ENCODE measurements at regions not wholly inside any gene's neighbourhood (a gene's known extent, or its start where the extent isn't known, plus 50 kb on each side); places are given as distances from the start of the nearest gene placed in this dataset.

- no peak overlapping the region for H3K4me3 Mint-ChIP-seq
- ATAC-seq (ENCODE audit: low read depth in 2 of 2): no peak
- no peaks in the 10 kb centered on the region for H3K36me3 ChIP-seq (ENCODE audit: control insufficient read depth, insufficient read depth, low read length)
- H3K9me3 Mint-ChIP-seq: peaks cover 0 to 9% (median 4%) of the 10 kb centered on the region in 7 donors
- no peaks in the 10 kb centered on the region for H3K27me3 Mint-ChIP-seq
- no peaks in the 10 kb centered on the region for H3K36me3 Mint-ChIP-seq
- H3K27me3 ChIP-seq (ENCODE audit: control insufficient read depth, insufficient read depth, low read length): peaks cover 5% of the 10 kb centered on the region
- H3K4me1 ChIP-seq (ENCODE audit: control insufficient read depth, insufficient read depth, low read length, poor library complexity, severe bottlenecking): no peaks in the 10 kb centered on the region
- no peak overlapping the region for H3K4me3 ChIP-seq (ENCODE audit: low read depth, low read length)
- H3K27ac Mint-ChIP-seq: no peak overlapping the region
- H3K4me1 Mint-ChIP-seq: no peaks in the 10 kb centered on the region
- no peak for DNase-seq
- no peaks in the 10 kb centered on the region for H3K9me3 ChIP-seq (ENCODE audit: control insufficient read depth in 2 of 2, low read length in 2 of 2)
- H3K27ac ChIP-seq (ENCODE audit: insufficient read depth, low read length, poor library complexity, severe bottlenecking): no peak overlapping the region
Observed at GRCh38 chr12:58148405-58148804, 207.0 kb downstream of the ATP23 start.

GRCh38 chr12:58148976-58149375 is 207.6 kb downstream of the ATP23 start:
- Mint-ChIP-seq H3K27me3 (no peaks in the 10 kb centered on the region), H3K4me1 (no peaks in the 10 kb centered on the region)
- no peak for ATAC-seq (ENCODE audit: low read depth in 2 of 2)

GRCh38 chr12:58154359-58154758 is 213.0 kb downstream of the ATP23 start:
- H3K4me3 ChIP-seq (ENCODE audit: low read depth, low read length): no peak overlapping the region
- ATAC-seq (ENCODE audit: low read depth in 2 of 2) (no peak), DNase-seq (no peak)
- peaks cover 3% of the 10 kb centered on the region for H3K27me3 ChIP-seq (ENCODE audit: control insufficient read depth, insufficient read depth, low read length)
- no peaks in the 10 kb centered on the region for H3K9me3 ChIP-seq (ENCODE audit: control insufficient read depth in 2 of 2, low read length in 2 of 2)
- H3K4me1 Mint-ChIP-seq: no peaks in the 10 kb centered on the region
- H3K27ac Mint-ChIP-seq: no peak overlapping the region
- no peaks in the 10 kb centered on the region for H3K4me1 ChIP-seq (ENCODE audit: control insufficient read depth, insufficient read depth, low read length, poor library complexity, severe bottlenecking)
- peaks cover 0 to 5% (median 0%) of the 10 kb centered on the region in 7 donors for H3K9me3 Mint-ChIP-seq
- H3K36me3 Mint-ChIP-seq: no peaks in the 10 kb centered on the region
- H3K36me3 ChIP-seq (ENCODE audit: control insufficient read depth, insufficient read depth, low read length): no peaks in the 10 kb centered on the region
- peaks cover 4% of the 10 kb centered on the region for H3K27me3 Mint-ChIP-seq
- no peak overlapping the region for H3K4me3 Mint-ChIP-seq
- no peak overlapping the region for H3K27ac ChIP-seq (ENCODE audit: insufficient read depth, low read length, poor library complexity, severe bottlenecking)

More at GRCh38 chr12:58148976-58149375, 207.6 kb downstream of the ATP23 start:
- Mint-ChIP-seq H3K36me3 (no peaks in the 10 kb centered on the region), H3K9me3 (peaks cover 0 to 9% (median 4%) of the 10 kb centered on the region in 7 donors), H3K4me3 (no peak overlapping the region), H3K27ac (no peak overlapping the region)
- H3K9me3 ChIP-seq (ENCODE audit: control insufficient read depth in 2 of 2, low read length in 2 of 2): no peaks in the 10 kb centered on the region
- peaks cover 3% of the 10 kb centered on the region for H3K27me3 ChIP-seq (ENCODE audit: control insufficient read depth, insufficient read depth, low read length)
- DNase-seq: no peak
- H3K4me1 ChIP-seq (ENCODE audit: control insufficient read depth, insufficient read depth, low read length, poor library complexity, severe bottlenecking): no peaks in the 10 kb centered on the region
- H3K36me3 ChIP-seq (ENCODE audit: control insufficient read depth, insufficient read depth, low read length): no peaks in the 10 kb centered on the region
- H3K27ac ChIP-seq (ENCODE audit: insufficient read depth, low read length, poor library complexity, severe bottlenecking): no peak overlapping the region
- no peak overlapping the region for H3K4me3 ChIP-seq (ENCODE audit: low read depth, low read length)

- Mint-ChIP-seq H3K4me3 (no peak overlapping the region), H3K27ac (no peak overlapping the region), H3K27me3 (peaks cover 15% of the 10 kb centered on the region), H3K4me1 (no peaks in the 10 kb centered on the region), H3K36me3 (no peaks in the 10 kb centered on the region), H3K9me3 (peaks cover 0 to 5% (median 0%) of the 10 kb centered on the region in 7 donors)
- ATAC-seq (ENCODE audit: low read depth in 2 of 2) (no peak), DNase-seq (no peak)
- no peaks in the 10 kb centered on the region for H3K36me3 ChIP-seq (ENCODE audit: control insufficient read depth, insufficient read depth, low read length)
- H3K4me1 ChIP-seq (ENCODE audit: control insufficient read depth, insufficient read depth, low read length, poor library complexity, severe bottlenecking): no peaks in the 10 kb centered on the region
- no peak overlapping the region for H3K27ac ChIP-seq (ENCODE audit: insufficient read depth, low read length, poor library complexity, severe bottlenecking)
- H3K27me3 ChIP-seq (ENCODE audit: control insufficient read depth, insufficient read depth, low read length): peaks cover 2% of the 10 kb centered on the region
- no peaks in the 10 kb centered on the region for H3K9me3 ChIP-seq (ENCODE audit: control insufficient read depth in 2 of 2, low read length in 2 of 2)
- no peak overlapping the region for H3K4me3 ChIP-seq (ENCODE audit: low read depth, low read length)
Observed at GRCh38 chr12:58156697-58157096, 215.3 kb downstream of the ATP23 start.

GRCh38 chr12:58159941-58160340 is 218.6 kb downstream of the ATP23 start:
- Histone ChIP-seq H3K36me3 (ENCODE audit: control insufficient read depth, insufficient read depth, low read length) (no peaks in the 10 kb centered on the region), H3K4me1 (ENCODE audit: control insufficient read depth, insufficient read depth, low read length, poor library complexity, severe bottlenecking) (no peaks in the 10 kb centered on the region), H3K27me3 (ENCODE audit: control insufficient read depth, insufficient read depth, low read length) (peaks cover 3% of the 10 kb centered on the region), H3K9me3 (ENCODE audit: control insufficient read depth in 2 of 2, low read length in 2 of 2) (no peaks in the 10 kb centered on the region), H3K4me3 (ENCODE audit: low read depth, low read length) (no peak overlapping the region), H3K27ac (ENCODE audit: insufficient read depth, low read length, poor library complexity, severe bottlenecking) (no peak overlapping the region)
- Mint-ChIP-seq H3K27me3 (peaks cover 15% of the 10 kb centered on the region), H3K4me1 (no peaks in the 10 kb centered on the region), H3K9me3 (peaks cover 0 to 5% (median 0%) of the 10 kb centered on the region in 7 donors), H3K36me3 (no peaks in the 10 kb centered on the region), H3K4me3 (peak overlapping the region in 1 of 4 donors; percentile 79), H3K27ac (no peak overlapping the region)
- no peak for DNase-seq
- ATAC-seq (ENCODE audit: low read depth in 2 of 2): no peak

GRCh38 chr12:58161773-58162172 is 220.4 kb downstream of the ATP23 start:
- no peak for DNase-seq

GRCh38 chr12:58163021-58163420 is 221.7 kb downstream of the ATP23 start:
- Histone ChIP-seq H3K27ac (ENCODE audit: insufficient read depth, low read length, poor library complexity, severe bottlenecking) (no peak overlapping the region), H3K4me1 (ENCODE audit: control insufficient read depth, insufficient read depth, low read length, poor library complexity, severe bottlenecking) (no peaks in the 10 kb centered on the region), H3K36me3 (ENCODE audit: control insufficient read depth, insufficient read depth, low read length) (no peaks in the 10 kb centered on the region), H3K9me3 (ENCODE audit: control insufficient read depth in 2 of 2, low read length in 2 of 2) (no peaks in the 10 kb centered on the region), H3K27me3 (ENCODE audit: control insufficient read depth, insufficient read depth, low read length) (peaks cover 3% of the 10 kb centered on the region), H3K4me3 (ENCODE audit: low read depth, low read length) (no peak overlapping the region)
- ATAC-seq (ENCODE audit: low read depth in 2 of 2) (no peak), DNase-seq (no peak)
- Mint-ChIP-seq H3K27ac (no peak overlapping the region), H3K9me3 (peaks cover 0 to 7% (median 0%) of the 10 kb centered on the region in 7 donors), H3K4me1 (peaks cover 0 to 6% (median 0%) of the 10 kb centered on the region in 4 donors), H3K27me3 (peaks cover 16% of the 10 kb centered on the region), H3K36me3 (no peaks in the 10 kb centered on the region), H3K4me3 (no peak overlapping the region)

More at GRCh38 chr12:58161773-58162172, 220.4 kb downstream of the ATP23 start:
- H3K9me3 ChIP-seq (ENCODE audit: control insufficient read depth in 2 of 2, low read length in 2 of 2): no peaks in the 10 kb centered on the region
- no peaks in the 10 kb centered on the region for H3K4me1 ChIP-seq (ENCODE audit: control insufficient read depth, insufficient read depth, low read length, poor library complexity, severe bottlenecking)
- Mint-ChIP-seq H3K4me3 (no peak overlapping the region), H3K4me1 (peaks cover 0 to 6% (median 0%) of the 10 kb centered on the region in 4 donors), H3K27ac (no peak overlapping the region), H3K27me3 (peaks cover 16% of the 10 kb centered on the region), H3K9me3 (peaks cover 0 to 7% (median 0%) of the 10 kb centered on the region in 7 donors), H3K36me3 (no peaks in the 10 kb centered on the region)
- no peaks in the 10 kb centered on the region for H3K36me3 ChIP-seq (ENCODE audit: control insufficient read depth, insufficient read depth, low read length)
- no peak for ATAC-seq (ENCODE audit: low read depth in 2 of 2)
- no peak overlapping the region for H3K4me3 ChIP-seq (ENCODE audit: low read depth, low read length)
- peaks cover 3% of the 10 kb centered on the region for H3K27me3 ChIP-seq (ENCODE audit: control insufficient read depth, insufficient read depth, low read length)
- no peak overlapping the region for H3K27ac ChIP-seq (ENCODE audit: insufficient read depth, low read length, poor library complexity, severe bottlenecking)

- H3K27ac ChIP-seq (ENCODE audit: insufficient read depth, low read length, poor library complexity, severe bottlenecking): no peak overlapping the region
- no peak overlapping the region for H3K4me3 ChIP-seq (ENCODE audit: low read depth, low read length)
- peaks cover 6% of the 10 kb centered on the region for H3K27me3 ChIP-seq (ENCODE audit: control insufficient read depth, insufficient read depth, low read length)
- Mint-ChIP-seq H3K4me3 (no peak overlapping the region), H3K27ac (no peak overlapping the region), H3K36me3 (no peaks in the 10 kb centered on the region), H3K9me3 (peaks cover 0 to 2% (median 0%) of the 10 kb centered on the region in 7 donors), H3K4me1 (peaks cover 0 to 6% (median 0%) of the 10 kb centered on the region in 4 donors), H3K27me3 (peaks cover 14% of the 10 kb centered on the region)
- no peaks in the 10 kb centered on the region for H3K9me3 ChIP-seq (ENCODE audit: control insufficient read depth in 2 of 2, low read length in 2 of 2)
- DNase-seq (no peak), ATAC-seq (ENCODE audit: low read depth in 2 of 2) (no peak)
- no peaks in the 10 kb centered on the region for H3K4me1 ChIP-seq (ENCODE audit: control insufficient read depth, insufficient read depth, low read length, poor library complexity, severe bottlenecking)
- no peaks in the 10 kb centered on the region for H3K36me3 ChIP-seq (ENCODE audit: control insufficient read depth, insufficient read depth, low read length)
Observed at GRCh38 chr12:58166643-58167042, 225.3 kb downstream of the ATP23 start.

Data from CD4-positive, CD25-positive, alpha-beta regulatory T cell (primary cell).